ENCODE measurements at regions not wholly inside any gene's neighbourhood (a gene's known extent, or its start where the extent isn't known, plus 50 kb on each side); places are given as distances from the start of the nearest gene placed in this dataset.

GRCh38 chr5:165277661-165278060 lies 1772.2 kb downstream of the MAT2B start:
- TF ChIP-seq CTCF (IDR thresholded peaks at IDR 0.05) (no peak), POLR2A (IDR thresholded peaks at IDR 0.05) (no peak)
